ENCODE measurements at regions not wholly inside any gene's neighbourhood (a gene's known extent, or its start where the extent isn't known, plus 50 kb on each side); places are given as distances from the start of the nearest gene placed in this dataset.

DNA sequence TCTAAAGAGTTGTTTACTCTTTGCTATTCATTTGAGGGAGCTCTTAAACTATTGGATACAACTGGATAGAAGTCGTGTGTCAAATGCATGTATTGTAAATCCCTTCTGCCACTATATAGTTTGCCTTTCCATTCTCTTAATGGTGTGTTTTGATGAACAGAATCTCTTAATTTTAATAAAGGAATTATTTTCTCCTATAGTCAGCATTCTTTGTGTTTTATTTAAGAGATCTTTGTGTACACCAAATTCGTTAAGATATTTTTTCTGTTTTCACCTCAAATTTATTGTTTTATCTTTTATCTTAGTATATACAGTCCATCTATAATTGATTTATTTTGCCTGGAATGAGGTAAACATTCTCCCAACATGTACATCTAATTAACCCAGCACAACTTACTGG, 551.5 kb upstream of the AGTR1 start:
- DNase-seq (no peak), ATAC-seq (ENCODE audit: low read depth) (no peak)
- H2BK20ac ChIP-seq (ENCODE audit: low read depth, low read length): no peak overlapping the region
- H3K36me3 ChIP-seq (ENCODE audit: control insufficient read depth, insufficient read depth, low read length): no peaks in the 10 kb centered on the region
- H4K20me1 ChIP-seq (ENCODE audit: insufficient read depth, low read length): no peaks in the 10 kb centered on the region
- no peaks in the 10 kb centered on the region for H3K79me1 ChIP-seq (ENCODE audit: low read depth in 1 of 2, low read length in 2 of 2)
- H2AK9ac ChIP-seq (replicated peaks; ENCODE audit: low read depth, low read length, poor library complexity): no peak overlapping the region
- dilution Hi-C loops (cut with HindIII; ENCODE audit: low sequenced_read_pairs, unreplicated experiment) (no loop called here), intact Hi-C loops (cut with micrococcal nuclease) (no loop called here), in situ Hi-C loops (cut with MboI; ENCODE audit: low sequenced_read_pairs) (no loop called here)
- H3K4me1 ChIP-seq (ENCODE audit: control insufficient read depth, insufficient read depth, low read length): no peaks in the 10 kb centered on the region
- H2BK5ac ChIP-seq (ENCODE audit: low read depth, low read length, poor library complexity, severe bottlenecking): no peak overlapping the region
- no peak overlapping the region for H3K9ac ChIP-seq (ENCODE audit: low read depth, low read length)
- H2BK120ac ChIP-seq (ENCODE audit: low read depth, low read length): no peak overlapping the region
- no peaks in the 10 kb centered on the region for H3K9me3 ChIP-seq (ENCODE audit: control insufficient read depth, insufficient read depth, low read length)
- no peak overlapping the region for H4K5ac ChIP-seq (ENCODE audit: low read depth, low read length)
- CTCF ChIA-PET: no interaction called here
- BruUV-seq (replicated peaks): no TSS peak
- no peak overlapping the region for H3K23ac ChIP-seq (ENCODE audit: low read depth, low read length)
- no peak overlapping the region for H3K56ac ChIP-seq (ENCODE audit: extremely low read depth, insufficient read depth, low read length)
- no peak overlapping the region for H3K4ac ChIP-seq (ENCODE audit: low read depth, low read length)
- H4K91ac ChIP-seq (ENCODE audit: insufficient read depth, low read depth, low read length): no peak overlapping the region
- no peak overlapping the region for H3K27ac ChIP-seq (ENCODE audit: insufficient read depth, low read length)
- WGBS, 2 experiments (ENCODE audit: extremely low coverage in 2 of 2, insufficient read length in 1 of 2): no CpG with 5 or more reads among the region's 2 CpGs
- no peak overlapping the region for H2BK15ac ChIP-seq (ENCODE audit: low read depth, low read length)
- H3K18ac ChIP-seq (ENCODE audit: low read depth, low read length): no peak overlapping the region
- H4K8ac ChIP-seq (ENCODE audit: low read depth in 2 of 2, low read length in 2 of 2): no peak overlapping the region
- no peak overlapping the region for H3K14ac ChIP-seq (replicated peaks; ENCODE audit: low read depth, low read length)
- H3K9me1 ChIP-seq (ENCODE audit: insufficient read depth, low read length): no peaks in the 10 kb centered on the region
- H3K4me3 ChIP-seq (ENCODE audit: insufficient read depth, low read depth, low read length): no peak overlapping the region
- H3K27me3 ChIP-seq (ENCODE audit: control insufficient read depth, insufficient read depth, low read length): no peaks in the 10 kb centered on the region
- H3K4me2 ChIP-seq (ENCODE audit: low read depth, low read length): no peak overlapping the region
- H2AFZ ChIP-seq (replicated peaks; ENCODE audit: low read length, poor library complexity): no peak overlapping the region
- POLR2A ChIA-PET (ENCODE audit: unreplicated experiment): no interaction called here
- TF ChIP-seq CEBPB (IDR thresholded peaks at IDR 0.05; ENCODE audit: low read depth, low read length): no peak
- TF ChIP-seq MAFK (IDR thresholded peaks at IDR 0.05; ENCODE audit: low read depth, low read length): peak; percentile 58
- H2AK5ac ChIP-seq (ENCODE audit: low read depth, low read length): no peak overlapping the region

All from IMR-90 (cell line).